Activated naive CD4-positive, alpha-beta T cell treated with anti-CD3 and anti-CD28 coated beads, Interleukin-2, amount 50 U/mL, for 72 hours (primary cell): ENCODE measurements at regions not wholly inside any gene's neighbourhood (a gene's known extent, or its start where the extent isn't known, plus 50 kb on each side); places are given as distances from the start of the nearest gene placed in this dataset.

Experiments
- ATAC-seq, 2 donors: fragments of 150-1000 bp; cut with Tn5 transposase; 2 replicates each; pipeline ENCODE4 v1.10.0; 2021; ENCODE audit warnings: mild to moderate bottlenecking in 2 of 2, moderate library complexity in 2 of 2
- DNase-seq, 2 donors: peaks; one replicate each; pipeline ENCODE4 v3.0.0; 2021 to 2022; ENCODE audit warnings: low spot score in 2 of 2
- H3K27ac Mint-ChIP-seq, 2 donors: one replicate each; pipeline ENCODE4 v1.8.0; 2022; ENCODE audit warnings: mild to moderate bottlenecking in 2 of 2, mixed read lengths in 2 of 2
- H3K36me3 Mint-ChIP-seq, 2 donors: one replicate each; pipeline ENCODE4 v1.8.0; 2022; ENCODE audit warnings: mixed read lengths in 2 of 2
- H3K9me3 Mint-ChIP-seq, 2 donors: one replicate each; pipeline ENCODE4 v1.8.0; 2022; ENCODE audit warnings: mixed read lengths in 2 of 2

GRCh38 chr10:2968401-2969058, 98.8 kb upstream of the PFKP start:
- DNase-seq (no peak), ATAC-seq (no peak)
- Mint-ChIP-seq H3K36me3 (no peaks in the 10 kb centered on the region), H3K9me3 (no peaks in the 10 kb centered on the region), H3K27ac (no peak overlapping the region)

DNA sequence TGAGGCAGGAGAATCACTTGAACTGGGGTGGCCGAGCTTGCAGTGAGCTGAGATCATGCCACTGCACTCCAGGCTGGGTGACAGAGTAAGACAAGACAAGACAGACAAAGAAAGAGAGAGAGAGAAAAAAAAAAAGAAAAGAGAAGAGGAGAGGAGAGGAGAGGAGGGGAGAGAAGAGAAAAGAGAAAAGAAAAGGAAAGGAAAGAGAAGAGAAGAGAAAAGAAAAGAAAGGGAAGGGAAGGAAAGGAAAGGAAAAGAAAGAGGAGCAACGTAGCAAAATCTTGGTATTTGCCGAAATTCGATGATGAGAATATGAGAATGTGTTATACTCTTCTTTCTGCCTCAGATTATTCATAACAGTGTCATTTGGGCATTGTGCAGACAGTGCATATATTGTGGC, 101.2 kb upstream of the PFKP start:
- DNase-seq: no peak
- no peak for ATAC-seq
- Mint-ChIP-seq H3K9me3 (no peaks in the 10 kb centered on the region), H3K36me3 (no peaks in the 10 kb centered on the region), H3K27ac (no peak overlapping the region)

DNA sequence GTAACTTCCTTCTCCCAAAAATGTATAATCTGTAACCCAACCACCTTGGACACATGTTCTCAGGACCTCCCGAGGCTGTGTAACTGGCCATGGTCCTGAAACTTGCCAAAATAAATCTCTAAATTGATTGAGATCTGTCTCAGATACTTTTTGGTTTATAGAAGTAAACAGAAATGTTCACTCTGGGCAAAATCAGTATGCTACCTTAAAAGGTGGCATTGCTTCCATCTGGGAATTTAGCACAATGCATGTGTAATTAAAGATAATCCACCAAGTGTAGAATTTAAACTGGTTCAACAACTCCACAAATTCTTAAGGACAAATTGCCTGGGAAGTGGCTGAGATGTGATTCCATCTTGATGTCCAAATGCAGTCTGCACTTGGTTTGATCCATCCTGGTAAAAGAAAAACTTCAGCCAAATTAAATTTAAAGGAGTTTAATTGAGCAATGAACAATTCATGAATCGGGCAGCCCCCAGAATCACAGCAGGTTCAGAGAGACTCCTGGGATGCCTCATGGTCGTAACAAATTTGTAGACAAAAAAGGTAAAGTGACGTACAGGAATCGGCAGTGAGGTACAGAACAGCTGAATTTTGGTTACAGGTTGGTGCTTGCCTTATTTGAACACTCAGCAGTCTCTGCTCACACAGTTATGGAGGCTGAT, 102.6 kb upstream of the PFKP start:
- no peak overlapping the region for H3K27ac Mint-ChIP-seq
- no peaks in the 10 kb centered on the region for H3K9me3 Mint-ChIP-seq
- ATAC-seq (no peak), DNase-seq (no peak)
- no peaks in the 10 kb centered on the region for H3K36me3 Mint-ChIP-seq

GRCh38 chr10:2963889-2964631, 103.3 kb upstream of the PFKP start:
- Mint-ChIP-seq H3K36me3 (no peaks in the 10 kb centered on the region), H3K9me3 (no peaks in the 10 kb centered on the region), H3K27ac (no peak overlapping the region)
- ATAC-seq (no peak), DNase-seq (no peak)

DNA sequence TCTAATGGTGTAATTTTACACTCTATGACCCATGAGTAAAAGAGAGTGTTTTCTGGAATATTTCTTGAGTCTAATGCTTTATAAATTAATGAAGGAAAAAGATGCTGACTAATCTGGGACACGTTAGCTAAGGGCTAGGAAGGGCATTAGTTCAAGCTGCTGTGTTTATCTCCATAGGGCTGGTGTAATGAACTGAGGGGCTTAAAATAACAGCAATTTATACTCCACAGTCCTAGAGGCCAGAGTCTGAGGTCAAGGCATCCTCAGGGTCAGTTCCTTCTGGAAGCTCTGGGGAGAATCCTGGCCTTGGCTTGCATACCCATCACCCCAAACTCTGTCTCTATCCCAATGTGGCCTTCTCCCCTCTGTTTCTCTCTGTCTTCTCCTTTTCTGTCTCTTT, 105.2 kb upstream of the PFKP start:
- Mint-ChIP-seq H3K36me3 (peaks cover 0 to 6% of the 10 kb centered on the region in 2 donors), H3K27ac (no peak overlapping the region), H3K9me3 (no peaks in the 10 kb centered on the region)
- ATAC-seq (no peak), DNase-seq (no peak)

GRCh38 chr10:2958659-2959058, 108.7 kb upstream of the PFKP start:
- H3K9me3 Mint-ChIP-seq: peaks cover 0 to 22% of the 10 kb centered on the region in 2 donors
- no peak for DNase-seq
- no peak for ATAC-seq

GRCh38 chr10:2957785-2958184, 109.6 kb upstream of the PFKP start:
- H3K9me3 Mint-ChIP-seq: peaks cover 0 to 22% of the 10 kb centered on the region in 2 donors
- no peak overlapping the region for H3K27ac Mint-ChIP-seq
- DNase-seq (no peak), ATAC-seq (no peak)
- H3K36me3 Mint-ChIP-seq: peaks cover 0 to 21% of the 10 kb centered on the region in 2 donors

More at GRCh38 chr10:2958659-2959058, 108.7 kb upstream of the PFKP start:
- Mint-ChIP-seq H3K36me3 (peaks cover 0 to 16% of the 10 kb centered on the region in 2 donors), H3K27ac (no peak overlapping the region)

DNA sequence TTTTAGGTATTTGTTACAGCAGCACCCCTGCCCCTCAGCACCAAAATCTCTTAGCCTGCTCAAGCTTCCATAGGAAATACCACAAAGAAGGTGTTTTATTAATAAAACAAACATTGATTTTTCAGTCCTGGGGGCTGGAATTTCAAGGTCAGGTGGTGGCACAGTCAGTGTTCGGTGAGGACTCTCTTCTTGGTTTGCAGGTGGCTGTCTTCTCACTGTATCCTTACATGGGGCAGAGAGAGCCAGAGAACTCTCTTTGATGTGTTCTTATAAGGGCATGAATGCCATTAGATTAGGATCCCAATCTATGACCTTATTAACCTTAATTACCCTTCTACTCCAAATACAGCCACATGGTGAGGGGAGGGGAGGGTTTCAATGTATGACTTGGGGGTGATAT, 112.3 kb upstream of the PFKP start:
- Mint-ChIP-seq H3K36me3 (peaks cover 0 to 24% of the 10 kb centered on the region in 2 donors), H3K27ac (no peak overlapping the region), H3K9me3 (peaks cover 0 to 22% of the 10 kb centered on the region in 2 donors)
- DNase-seq: no peak
- ATAC-seq: no peak

- ATAC-seq: no peak
- no peak for DNase-seq
- Mint-ChIP-seq H3K9me3 (peaks cover 0 to 22% of the 10 kb centered on the region in 2 donors), H3K36me3 (peaks cover 0 to 24% of the 10 kb centered on the region in 2 donors), H3K27ac (no peak overlapping the region)
Measured at GRCh38 chr10:2953495-2953894, 113.9 kb upstream of the PFKP start.

DNA sequence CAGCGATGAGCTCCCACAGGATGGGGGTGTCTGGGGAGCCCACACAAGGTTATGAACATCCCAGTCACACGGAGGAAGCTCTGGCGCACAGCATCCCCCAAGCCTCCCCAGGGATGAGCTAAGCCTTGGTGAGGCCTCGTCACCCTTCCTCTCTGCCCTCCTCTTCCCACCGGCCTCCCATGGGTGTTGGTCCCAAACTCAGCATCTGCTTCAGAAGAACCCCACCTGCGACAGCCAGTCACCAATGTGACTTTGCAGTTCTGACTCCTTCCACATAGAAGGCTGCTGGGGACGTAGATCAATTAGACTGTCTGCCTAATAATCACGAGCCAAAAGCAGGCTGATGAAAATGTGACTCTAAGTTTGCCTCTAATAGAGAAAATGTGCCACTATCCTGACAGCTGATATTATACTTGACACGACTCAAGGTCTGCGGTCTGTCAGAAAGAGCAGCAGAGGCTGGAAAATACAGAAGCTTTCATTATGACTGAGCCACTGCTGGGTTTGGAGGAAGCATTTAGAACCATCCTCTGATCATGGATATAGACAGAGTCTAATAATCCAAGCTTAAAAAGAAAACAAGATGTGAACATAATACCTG, 116.0 kb upstream of the PFKP start:
- Mint-ChIP-seq H3K27ac (no peak overlapping the region), H3K36me3 (peaks cover 0 to 10% of the 10 kb centered on the region in 2 donors), H3K9me3 (peaks cover 0 to 15% of the 10 kb centered on the region in 2 donors)
- no peak for DNase-seq
- no peak for ATAC-seq

GRCh38 chr10:2950546-2950945, 116.8 kb upstream of the PFKP start:
- Mint-ChIP-seq H3K9me3 (peaks cover 0 to 10% of the 10 kb centered on the region in 2 donors), H3K36me3 (peaks cover 0 to 8% of the 10 kb centered on the region in 2 donors), H3K27ac (peak overlapping the region in 1 of 2 donors; percentile 16)
- DNase-seq (no peak), ATAC-seq (no peak)

GRCh38 chr10:2949948-2950354, 117.4 kb upstream of the PFKP start:
- H3K27ac Mint-ChIP-seq: peak overlapping the region; percentile 16 to 22
- peak; percentile 81 to 91 for ATAC-seq
- peak in 1 of 2 donors; percentile 55 for DNase-seq
- peaks cover 0 to 8% of the 10 kb centered on the region in 2 donors for H3K36me3 Mint-ChIP-seq
- H3K9me3 Mint-ChIP-seq: peaks cover 0 to 9% of the 10 kb centered on the region in 2 donors

GRCh38 chr10:2949221-2949947, 118.0 kb upstream of the PFKP start:
- DNase-seq (no peak), ATAC-seq (peak in 1 of 2 donors; percentile 0)
- H3K9me3 Mint-ChIP-seq: peaks cover 0 to 5% of the 10 kb centered on the region in 2 donors
- peak overlapping the region in 1 of 2 donors; percentile 22 for H3K27ac Mint-ChIP-seq
- H3K36me3 Mint-ChIP-seq: peaks cover 0 to 8% of the 10 kb centered on the region in 2 donors

- Mint-ChIP-seq H3K9me3 (no peaks in the 10 kb centered on the region), H3K27ac (peak overlapping the region in 1 of 2 donors; percentile 3), H3K36me3 (peaks cover 0 to 8% of the 10 kb centered on the region in 2 donors)
- DNase-seq: no peak
- ATAC-seq: peak; percentile 66
Measured at GRCh38 chr10:2948127-2948854, 119.1 kb upstream of the PFKP start.

GRCh38 chr10:2944788-2945187, 122.6 kb upstream of the PFKP start:
- Mint-ChIP-seq H3K36me3 (no peaks in the 10 kb centered on the region), H3K9me3 (no peaks in the 10 kb centered on the region), H3K27ac (no peak overlapping the region)
- DNase-seq (no peak), ATAC-seq (no peak)
